D341Med (cell line): ENCODE measurements at regions not wholly inside any gene's neighbourhood (a gene's known extent, or its start where the extent isn't known, plus 50 kb on each side); places are given as distances from the start of the nearest gene placed in this dataset.
"Not testable (repeated sequence)": the region's sequence is repeated elsewhere in the genome, so short reads cannot be mapped to it uniquely, and the experiment has no call there.

ENCODE experiments used
- DNase-seq: peaks from one replicate; pipeline ENCODE4 v3.0.0; 2012; ENCODE audit warnings: low spot score

DNA sequence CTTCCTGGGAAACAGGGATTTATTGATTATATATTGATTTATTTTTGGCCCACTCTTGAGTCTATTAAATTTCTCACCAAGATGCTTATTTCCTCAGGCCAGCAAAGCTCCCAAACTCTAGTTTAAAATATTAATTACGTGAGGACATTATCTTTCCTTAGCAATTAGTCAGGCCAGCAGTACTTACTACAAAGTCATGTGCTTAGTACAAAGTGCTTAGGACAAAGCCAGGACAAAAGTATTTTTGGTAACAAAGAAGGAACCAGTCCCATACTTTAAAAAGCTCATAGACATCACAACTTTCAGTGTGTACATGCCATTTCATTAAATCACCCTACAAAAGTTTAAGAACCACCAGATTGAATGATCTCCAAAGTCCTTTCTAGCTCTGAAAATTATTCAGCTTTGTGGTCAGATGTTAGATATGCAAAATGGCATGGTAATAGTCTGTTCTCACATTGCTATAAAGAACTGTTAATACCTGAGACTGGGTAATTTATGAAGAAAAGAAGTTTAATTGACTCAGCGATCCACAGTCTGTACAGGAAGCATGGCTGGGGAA lies 94.7 kb upstream of the PWP1 start:
- no peak for DNase-seq

DNA sequence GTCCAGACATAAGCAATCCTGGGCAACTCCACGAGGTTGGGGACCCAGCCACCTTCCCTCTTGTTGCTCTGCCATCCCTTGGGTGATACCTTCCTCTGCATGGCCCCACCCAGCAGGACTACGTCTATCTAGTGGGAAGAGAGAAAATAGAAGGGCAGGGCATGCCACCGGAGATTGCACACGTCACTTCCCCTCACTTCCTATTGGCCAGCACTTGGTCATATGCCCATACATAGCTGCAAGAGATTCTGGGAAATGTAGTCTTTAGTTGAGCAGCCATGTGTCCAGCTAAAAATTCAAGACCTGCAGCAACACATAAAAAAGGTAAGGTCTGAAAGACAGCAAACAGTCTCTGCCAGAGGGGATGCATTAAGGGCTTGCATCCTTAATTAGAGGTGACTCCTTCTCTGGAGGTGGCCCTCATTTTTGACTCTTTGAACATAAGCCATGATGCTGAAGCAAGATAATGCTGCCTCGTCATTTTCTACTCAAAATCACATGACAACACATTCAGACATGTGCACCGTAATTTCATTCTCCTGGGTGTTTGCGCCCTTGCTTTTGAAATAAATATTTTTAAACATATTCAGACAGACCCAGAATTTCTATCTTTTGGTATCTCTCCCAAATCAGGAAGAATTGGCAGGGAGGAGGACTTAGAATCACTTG lies 91.8 kb upstream of the PWP1 start:
- no peak for DNase-seq

DNA sequence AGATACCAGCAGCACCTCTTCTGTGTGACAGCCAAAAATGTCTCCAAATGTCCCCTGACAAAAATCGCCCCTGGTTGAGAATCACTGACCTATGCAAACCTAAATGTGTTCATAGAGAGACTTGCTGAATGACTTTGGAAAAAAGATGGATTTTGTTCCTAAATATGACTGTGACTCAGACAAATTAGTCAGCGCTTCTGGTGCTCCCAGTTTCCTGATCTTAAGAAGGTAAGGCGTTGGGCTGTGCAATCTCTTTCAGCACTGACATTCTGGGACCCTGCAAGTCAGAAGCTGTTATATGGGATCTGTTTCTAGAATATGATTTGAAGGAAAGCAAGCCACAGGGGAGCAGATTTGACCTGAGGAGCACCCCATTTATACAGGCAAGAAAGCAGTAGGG lies 90.6 kb upstream of the PWP1 start:
- DNase-seq: no peak

DNA sequence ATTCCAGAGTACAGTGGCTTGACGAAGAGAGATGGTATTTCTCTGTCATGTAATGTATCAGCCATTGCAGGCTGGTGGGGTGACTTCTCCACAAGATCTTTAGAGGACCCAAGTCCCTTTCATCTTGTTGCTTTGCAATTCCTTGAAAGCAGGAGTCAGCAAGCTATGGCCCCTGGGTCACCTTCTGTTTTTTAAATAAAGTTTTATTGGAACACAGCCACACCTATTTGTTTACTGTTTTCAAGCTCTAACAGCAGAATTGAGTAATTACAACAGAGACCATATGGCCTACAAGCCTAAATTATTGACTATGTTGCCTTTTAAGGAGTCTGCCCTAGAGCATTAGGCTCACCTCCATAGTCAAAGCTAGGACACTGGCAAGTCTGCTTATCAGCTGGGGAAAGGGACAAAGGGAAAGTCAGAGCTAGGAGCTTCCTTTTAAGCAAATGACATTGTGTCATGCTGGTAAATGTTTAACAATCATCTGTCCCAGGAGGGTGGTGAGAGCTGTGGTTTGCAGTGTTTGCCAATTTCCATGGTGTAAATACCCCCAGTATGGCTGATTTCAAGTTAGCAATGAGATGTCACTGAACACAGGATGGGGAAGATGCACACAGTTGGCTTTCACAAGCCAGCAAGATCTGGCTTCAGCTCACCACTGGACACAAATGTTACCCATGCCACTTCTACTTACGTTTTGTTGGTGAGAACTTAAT lies 87.7 kb upstream of the PWP1 start:
- no peak for DNase-seq

DNA sequence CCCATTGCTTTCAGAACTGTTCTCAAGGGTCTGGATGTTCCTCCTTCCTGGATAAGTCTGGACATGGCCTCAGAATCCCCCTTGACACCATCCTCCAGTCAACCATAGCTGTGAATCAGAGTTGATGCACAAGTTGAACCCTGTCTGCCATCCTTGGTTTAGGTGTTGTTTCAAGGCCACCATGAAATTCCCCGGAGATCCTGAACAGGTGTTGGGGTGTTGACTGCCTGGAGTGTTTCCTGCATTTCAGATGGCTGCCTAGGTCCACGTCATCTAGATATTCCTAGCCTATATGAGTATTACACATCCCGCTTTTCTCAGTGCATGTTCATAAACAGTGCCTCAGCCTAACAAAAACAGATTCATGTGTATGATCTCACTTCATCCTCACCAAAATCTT lies 86.7 kb upstream of the PWP1 start:
- DNase-seq: no peak

DNA sequence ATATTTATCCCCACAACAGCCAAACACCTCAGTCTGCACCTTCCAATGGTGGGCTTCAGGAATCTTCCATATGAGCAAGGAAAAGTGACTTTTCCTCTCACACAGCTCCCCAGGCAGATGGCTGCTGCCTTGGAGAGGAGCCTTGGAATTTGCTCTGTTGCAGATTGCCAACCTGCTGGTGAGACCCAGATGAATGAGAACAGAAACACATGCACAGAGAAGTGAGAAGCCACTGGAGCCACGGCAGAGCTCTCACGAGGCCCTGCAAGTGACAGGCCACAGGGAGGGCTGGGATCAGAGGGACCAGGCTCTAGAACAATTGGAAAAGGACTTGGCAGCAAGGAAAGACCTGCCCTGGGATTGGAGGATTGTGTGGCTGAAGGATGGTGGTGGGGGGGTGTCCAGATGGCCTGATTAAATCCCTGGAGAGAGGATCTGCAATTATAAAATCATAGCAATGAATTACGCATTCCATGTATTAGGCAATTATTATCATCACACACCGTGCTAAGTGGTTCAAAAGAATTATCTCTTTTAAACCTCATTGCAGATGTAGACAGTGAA lies 84.9 kb upstream of the PWP1 start:
- peak; percentile 83 for DNase-seq

DNA sequence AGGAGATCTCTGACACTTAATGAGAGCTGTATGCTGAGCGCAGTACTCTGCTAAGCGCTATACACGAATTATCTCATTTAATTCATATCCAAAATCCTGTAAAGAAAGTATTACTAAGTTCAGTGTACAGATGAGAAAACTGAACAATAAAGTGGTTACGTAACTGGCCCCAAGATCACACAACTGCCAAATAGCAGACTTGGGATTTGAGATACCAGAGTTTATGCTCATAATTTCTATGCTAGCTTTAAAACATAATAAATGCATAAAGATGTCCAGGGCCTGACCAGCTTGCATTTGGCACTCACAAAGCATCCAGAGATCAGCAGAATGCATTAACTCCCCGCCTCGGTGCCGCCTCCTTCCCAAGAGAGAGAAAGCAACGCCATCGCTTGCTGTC lies 83.2 kb upstream of the PWP1 start:
- DNase-seq: no peak

DNA sequence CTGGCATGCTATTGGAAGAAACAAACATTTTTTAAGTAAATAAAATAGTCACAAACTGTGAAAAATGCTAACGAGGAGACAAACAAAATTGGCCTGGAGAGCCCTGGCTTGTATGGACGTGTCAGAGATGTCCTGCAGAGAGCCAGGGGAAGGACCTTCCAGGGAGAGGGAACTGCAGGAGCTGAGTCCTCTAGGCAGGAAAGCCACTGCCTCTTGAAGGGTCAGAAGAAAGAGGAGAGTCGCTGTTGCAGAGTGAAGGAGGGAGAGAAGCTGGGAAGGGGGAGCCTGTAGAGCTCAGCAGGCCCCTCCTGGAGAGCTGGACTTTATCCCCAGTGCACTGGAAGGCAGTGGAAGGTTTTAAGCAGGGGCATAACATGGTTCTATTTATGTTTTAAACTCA lies 80.3 kb upstream of the PWP1 start:
- DNase-seq: no peak

DNA sequence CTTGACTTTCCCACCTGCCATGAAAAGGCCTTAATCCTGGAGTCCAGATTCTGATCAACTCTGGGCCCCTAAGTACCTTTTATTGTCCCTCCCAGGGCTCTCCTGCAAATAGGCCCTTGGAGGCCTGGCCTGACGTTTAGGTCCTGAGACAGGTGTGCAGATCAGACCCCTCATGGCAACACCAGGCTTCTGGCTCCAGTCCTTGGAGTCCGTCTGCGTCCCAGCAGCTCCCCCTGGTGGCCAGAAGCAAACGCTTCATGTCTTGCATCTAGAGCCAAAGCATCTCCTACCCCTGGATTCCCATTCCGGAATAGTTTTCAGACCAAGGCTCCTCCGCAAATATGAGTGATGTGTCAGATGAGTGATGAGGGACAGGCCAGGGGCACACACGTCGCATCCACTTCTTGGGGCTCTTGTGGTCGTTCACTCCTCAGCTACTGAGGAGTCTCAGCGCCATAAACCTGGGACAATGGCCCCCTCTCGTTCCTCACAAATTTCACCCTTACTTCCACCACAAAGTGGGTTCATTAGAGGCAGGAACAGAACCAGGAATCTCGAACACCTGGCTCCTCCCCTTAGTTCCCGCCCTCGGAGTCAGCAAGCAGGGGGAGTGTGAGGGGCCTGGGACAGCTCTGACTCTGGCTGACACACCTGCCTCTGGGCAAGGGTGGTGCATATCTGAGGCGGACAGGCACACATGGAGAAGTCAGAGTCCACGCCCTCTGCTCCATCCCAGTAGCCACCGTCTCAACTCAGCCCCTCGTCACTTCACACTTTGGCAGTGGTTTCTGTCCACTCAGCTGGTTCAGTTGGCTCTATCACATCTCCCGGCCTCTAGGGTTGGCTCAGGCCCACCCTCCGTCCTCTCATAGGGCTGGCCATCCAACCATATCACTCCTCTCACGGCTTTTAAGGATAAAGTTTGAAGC lies 77.9 kb upstream of the PWP1 start:
- DNase-seq: peak; percentile 85

DNA sequence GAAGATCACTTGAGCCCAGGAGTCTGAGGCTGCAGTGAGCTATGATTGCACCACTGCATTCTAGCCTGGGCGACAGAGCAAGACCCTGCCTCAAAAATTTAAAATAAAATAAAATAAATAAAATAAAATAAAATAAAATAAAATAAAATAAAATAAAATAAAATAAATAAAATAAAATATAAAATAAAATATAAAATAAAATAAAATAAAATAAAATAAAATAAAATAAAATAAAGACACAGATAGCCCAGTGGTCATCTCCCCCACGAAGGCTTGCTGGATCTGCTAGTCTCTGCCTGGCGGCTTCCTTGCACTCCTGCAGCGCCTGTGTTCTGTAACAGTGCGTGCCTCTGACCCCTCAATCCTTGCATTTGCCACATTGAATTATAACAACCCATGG lies 76.8 kb upstream of the PWP1 start:
- not testable (repeated sequence) for DNase-seq

DNA sequence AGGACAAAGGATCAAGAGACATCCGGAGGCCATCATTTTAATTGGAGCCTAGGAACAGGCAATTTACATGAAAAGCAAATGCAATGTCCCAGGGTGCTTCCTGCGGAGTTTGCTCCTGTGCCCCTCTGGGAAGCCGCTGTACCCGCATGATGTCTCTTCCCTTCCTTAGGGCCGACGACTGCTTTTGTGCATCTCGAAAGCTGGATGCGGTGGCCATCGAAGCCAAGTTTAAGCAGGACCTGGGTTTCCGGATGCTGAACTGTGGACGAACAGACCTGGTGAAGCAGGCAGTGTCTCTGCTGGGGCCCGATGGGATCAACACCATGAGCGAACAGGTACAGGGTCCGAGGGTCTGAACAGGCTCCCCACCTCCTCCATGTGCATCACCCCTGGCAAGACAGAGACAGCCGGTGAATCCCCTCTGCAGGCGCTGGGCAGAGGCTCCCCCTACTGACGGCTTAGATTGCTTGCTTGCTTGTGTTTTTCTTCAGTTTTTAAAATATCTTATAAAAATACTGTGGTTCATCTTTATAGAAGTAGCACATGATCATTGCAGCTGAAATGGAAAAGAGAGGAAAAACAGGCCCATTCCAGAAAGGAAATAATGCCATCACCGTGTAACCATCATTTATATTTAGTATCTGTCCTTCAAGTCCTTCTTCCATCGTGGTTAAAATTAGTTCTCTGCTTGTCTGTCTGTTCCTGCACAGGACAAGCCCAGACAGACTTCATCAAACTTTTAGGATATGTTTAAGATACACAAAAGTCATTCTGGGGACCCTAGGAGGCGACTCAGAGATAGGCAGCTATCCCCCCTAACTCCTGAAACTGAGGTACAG lies 75.4 kb upstream of the PWP1 start:
- DNase-seq: peak; percentile 76

DNA sequence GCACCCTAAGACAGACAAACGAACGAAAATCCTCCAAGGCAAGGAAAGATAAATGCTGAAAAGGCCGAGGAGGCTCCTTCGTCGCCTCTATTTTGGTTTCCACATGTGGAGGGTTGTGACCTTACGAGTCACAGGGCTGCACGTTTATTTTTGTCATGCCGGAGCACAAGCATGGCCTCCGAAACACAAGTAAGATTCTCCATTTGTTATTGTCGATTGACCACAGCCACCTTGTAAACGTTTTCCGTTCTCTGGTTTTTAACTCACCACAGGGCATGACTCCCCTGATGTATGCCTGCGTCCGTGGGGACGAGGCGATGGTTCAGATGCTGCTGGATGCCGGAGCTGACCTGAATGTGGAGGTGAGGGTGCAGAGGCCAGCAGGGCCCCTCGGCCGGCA lies 73.1 kb upstream of the PWP1 start:
- DNase-seq: no peak

DNA sequence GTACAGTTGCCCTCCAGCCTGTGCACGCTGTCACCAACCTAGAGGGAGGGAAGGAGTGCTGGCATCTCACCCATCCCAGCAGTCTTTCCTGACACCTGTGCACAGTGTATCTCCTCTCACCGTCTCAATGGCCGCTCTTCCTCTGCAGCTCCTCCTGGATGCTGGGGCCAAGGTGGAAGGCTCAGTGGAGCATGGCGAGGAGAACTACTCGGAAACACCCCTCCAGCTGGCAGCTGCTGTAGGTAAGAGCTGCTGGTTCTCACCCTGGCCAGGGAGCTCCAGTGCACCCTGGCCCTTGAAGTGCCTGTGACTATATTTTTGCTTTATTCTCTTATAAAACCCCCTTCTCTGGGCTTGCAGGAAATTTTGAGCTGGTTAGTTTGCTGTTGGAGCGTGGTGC lies 68.7 kb upstream of the PWP1 start:
- DNase-seq: no peak

DNA sequence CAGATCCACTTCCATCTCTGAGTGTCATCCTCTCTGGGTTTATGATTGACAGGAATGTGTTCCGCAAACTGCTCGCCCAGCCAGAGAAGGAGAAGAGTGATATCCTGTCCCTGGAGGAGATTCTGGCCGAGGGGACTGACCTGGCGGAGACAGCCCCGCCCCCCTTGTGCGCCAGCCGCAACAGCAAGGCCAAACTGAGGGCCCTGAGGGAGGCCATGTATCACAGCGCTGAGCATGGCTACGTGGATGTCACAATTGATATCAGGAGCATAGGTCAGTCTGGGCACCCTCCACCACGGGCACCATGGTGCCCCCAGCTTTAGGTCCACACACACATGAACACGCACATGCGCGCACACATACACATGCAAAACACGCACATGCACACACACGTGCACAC lies 67.5 kb upstream of the PWP1 start:
- no peak for DNase-seq

DNA sequence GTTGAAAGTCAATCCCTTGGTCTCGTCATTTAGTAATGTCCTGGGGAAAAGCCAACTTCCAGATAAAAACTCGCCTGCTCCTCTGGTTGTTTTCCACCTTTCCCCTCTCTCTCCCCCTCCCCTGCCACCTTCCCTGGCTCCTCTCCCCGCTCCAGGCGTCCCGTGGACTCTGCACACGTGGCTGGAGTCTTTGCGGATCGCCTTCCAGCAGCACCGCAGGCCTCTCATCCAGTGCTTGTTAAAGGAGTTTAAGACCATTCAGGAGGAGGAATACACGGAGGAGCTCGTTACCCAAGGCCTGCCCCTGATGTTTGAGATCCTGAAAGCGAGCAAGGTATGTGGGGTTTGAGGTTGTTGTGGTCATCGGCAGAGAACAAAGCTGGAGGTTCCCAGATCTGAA lies 65.8 kb upstream of the PWP1 start:
- no peak for DNase-seq

DNA sequence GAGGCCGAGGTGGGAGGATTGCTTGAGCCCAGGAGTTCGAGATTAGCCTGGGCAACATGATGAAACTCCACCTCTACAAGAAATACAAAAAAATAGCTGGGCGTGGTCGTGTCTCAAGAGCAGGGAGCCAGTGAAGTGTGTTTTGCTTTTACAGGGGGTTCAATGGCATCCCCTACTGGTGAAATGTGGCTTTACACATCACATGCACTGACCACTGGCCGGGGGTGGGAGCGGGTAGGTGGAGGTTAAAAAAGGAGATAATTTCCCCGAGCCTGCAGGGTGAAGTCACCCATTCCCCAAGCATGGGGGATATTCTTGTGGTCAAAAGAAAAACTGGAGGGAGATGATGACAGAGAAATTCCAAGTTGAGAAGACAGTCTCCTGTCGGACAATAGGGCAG lies 63.6 kb upstream of the PWP1 start:
- DNase-seq: no peak

DNA sequence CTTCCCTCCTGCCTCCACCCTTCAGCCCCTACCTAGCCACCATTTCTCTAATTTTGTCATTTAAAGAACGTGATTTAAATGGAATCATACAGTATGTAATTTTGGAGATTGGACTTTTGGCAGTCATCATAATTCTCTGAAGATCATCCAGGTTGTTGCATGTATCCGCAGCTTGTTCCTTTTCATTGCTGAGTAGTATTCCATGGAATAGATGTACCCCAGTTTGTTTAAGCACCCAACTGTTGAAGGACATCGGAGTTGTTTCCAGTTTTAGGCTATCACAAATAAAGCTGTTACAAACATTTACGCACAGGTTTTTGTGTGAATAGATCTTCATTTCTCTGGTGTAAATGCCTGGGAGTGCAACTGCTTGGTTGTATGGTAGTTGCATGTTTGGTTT lies 61.1 kb upstream of the PWP1 start:
- DNase-seq: no peak

DNA sequence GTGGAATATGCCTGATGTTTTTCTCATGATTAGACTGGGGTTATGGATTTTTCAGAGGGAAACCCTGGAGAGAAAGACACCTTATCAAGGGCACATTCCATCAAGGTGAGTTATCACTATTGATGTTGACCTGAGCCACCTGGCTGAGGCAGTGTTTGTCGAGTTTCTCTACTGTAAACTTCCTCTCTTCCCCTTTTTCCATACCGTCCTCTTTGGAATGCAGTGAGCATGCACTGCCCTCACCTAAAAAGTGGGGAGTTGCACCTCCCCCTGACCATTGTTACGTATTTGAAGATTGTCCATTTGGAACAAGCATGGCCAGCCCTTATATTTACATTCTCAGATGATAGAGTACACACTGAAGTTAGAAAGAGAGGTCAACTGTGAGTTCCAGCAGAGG lies 53.9 kb upstream of the PWP1 start:
- DNase-seq: no peak

DNA sequence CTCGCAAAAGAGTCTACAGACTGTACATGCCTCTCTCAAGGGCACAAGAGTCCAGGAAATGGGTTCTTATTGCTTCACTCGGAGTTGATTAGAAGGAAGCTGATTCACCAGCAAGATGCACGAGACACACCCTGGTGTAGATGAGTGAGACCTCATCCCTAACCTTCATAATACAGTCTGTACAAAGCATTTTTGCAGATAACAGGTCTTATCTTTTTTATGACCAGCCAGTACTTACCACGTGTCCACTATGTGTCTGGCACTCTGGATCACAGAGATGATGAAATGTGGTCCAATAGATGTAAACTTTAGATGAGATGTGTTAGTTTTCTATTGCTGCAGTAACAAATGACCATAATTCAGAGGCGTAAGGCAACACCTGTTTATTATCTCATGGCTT lies 53.4 kb upstream of the PWP1 start:
- DNase-seq: no peak

DNA sequence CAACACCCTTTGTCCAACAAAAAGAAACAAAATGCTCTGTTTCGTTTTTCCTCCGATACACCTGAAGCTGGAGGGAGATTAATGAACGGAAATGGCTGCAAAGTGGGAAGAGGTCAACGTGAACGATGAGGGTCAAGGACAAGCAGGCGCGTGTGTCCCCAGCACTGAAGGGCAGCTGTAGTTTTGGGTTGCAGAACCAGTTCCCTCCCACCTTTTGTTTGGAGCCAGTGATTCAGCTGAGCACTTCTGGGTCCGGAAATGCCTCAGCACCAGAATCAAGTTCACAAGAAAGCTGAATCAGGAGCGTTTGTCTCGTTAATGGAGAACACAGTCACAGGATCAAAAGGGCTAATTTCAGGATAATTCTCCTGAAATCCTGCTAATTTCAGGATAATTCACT lies 51.1 kb upstream of the PWP1 start:
- no peak for DNase-seq

DNA sequence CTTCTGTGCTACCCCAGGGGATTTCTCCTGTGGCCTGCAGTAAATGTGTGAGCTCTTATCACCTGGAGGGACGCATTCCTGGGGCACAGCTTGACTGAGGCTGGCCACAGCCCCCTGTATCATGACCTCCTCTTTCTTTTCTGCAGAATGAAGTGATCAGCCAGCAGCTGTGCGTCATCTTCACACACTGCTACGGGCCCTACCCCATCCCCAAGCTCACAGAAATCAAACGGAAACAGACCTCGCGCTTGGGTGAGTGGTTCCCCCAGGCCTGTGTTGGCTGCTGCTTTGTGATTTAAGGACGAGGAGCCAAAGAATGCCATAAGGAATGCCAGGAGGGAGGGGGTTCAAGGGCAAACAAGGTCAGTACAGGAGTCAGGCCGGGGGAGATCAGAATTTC lies 50.5 kb upstream of the PWP1 start:
- no peak for DNase-seq
